T-helper 2 cell treated with Interferon-gamma antibody and Interleukin-4, amounts not matched to agents 100 ng/mL and 5 ng/mL, for 36 hours (primary cell): ENCODE measurements at regions not wholly inside any gene's neighbourhood (a gene's known extent, or its start where the extent isn't known, plus 50 kb on each side); places are given as distances from the start of the nearest gene placed in this dataset.

Experiments used
- intact Hi-C: fragments of 100-400 bp; cut with micrococcal nuclease; formaldehyde crosslinking; loops from one replicate; pipeline ENCODE4 v1.15.1; 2023

DNA sequence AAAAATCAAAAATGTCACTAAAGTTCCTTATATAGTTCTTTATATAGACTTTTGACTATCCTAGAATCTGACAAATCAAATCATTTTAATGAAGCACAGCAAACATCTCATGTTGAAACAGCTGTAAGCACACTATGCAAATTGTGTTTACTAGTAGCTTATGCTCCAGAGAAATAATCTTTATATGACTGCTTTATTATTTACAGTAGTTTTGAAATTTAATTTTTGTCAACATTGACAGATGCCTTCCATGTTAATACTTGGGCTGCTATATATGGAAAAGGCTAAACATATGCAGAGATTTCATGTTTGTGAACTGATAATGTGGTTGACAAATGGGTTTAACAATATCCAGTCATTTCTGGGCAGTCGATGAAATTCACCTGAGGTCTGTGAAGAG is 616.8 kb downstream of the TAFA4 start:
- intact Hi-C loops = no loop called here

DNA sequence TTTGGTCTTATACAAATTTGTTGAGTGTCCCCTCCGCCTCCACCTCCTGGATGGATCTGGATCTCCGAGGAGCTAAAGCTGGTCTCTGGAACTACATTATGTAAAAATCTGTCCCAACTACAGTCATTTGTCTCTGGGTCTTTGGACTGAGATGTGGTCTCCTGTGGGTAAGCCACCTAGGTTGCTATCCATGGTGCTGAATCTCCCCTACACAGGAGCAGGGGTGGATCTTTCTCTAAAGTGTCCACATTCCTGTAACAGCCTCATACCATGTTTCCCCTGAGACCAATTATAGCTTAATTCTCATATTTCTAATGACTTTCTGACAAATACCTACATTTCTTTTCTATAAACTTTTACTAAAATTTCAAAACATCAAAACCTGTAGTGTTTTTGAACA is 625.8 kb downstream of the TAFA4 start:
- intact Hi-C loops = no loop called here

DNA sequence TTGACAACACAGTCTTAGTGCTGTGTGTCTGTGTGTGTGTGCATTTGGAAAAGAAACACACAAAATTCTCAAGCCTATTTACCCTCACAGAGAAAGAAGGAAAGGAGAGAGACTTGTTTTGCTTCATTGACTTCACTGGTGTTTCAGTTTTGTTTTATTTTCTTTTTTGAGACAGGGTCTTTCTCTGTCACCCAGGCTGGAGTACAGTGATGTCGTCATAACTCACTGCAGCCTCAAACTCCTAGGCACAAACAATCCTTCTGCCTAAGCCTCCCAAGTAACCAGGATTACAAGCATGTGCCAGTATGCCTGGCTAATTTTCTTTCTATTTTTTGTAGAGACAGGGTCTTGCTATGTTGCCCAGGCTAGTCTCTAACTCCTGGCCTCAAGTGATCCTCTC is 636.9 kb downstream of the TAFA4 start:
- intact Hi-C loops = no loop called here

DNA sequence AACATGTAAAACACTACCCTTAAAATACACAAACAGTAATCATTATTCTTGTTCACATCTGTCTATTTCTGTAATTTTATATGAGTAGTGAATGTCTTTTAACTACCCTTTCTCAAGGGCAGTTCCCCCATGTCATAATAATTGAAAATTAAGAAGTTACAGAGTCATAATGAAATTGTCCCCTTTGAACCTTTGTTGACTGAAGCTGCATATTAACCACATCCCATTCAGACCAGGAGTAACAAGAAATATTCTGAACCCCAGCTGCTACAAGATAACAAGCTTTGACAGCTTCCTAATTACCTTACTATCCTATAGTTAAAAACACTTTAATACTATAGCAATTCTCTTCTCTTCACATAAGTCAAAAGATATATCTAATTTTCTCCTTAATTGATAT is 635.9 kb upstream of the SUCLG2 start:
- intact Hi-C loops = no loop called here

DNA sequence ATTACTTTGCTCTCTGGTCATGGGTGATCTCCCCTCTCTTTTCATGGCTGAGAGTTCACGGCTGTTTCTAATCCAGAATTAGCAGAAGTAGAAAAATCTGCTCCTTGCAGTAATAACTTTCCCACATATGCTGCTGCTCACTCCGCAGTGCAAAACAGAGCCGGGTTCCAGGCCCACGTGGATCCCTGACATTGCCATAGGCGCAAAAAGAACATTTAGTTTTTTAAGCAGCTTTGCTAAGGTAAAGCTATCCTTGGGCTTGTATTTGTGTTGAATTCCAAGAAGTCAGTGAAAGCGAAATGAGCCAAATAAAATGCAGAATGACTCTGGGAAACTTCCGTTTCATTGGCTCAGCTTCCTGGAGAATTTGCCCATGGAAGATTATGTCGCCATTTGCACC is 633.7 kb upstream of the SUCLG2 start:
- intact Hi-C loops = no loop called here

DNA sequence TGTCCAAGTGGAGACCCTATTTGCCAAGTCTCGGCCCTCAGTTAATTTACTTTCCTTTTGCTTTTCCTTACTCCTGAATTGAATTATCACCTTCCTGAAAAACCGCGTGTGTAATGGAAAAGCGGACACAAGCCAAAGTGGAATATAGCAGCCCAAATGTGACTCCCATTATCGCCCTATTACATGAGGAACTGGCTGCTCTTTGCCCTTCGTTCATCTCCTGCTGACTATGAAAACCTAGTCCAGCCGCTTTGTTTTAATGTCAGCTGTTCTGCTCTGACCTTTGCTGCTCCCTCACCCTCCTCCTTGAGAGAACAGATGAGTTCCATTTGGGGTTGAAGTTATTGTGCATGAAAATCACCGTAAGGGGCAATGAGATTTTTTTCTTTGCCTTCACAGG is 632.7 kb upstream of the SUCLG2 start:
- intact Hi-C loops = no loop called here

DNA sequence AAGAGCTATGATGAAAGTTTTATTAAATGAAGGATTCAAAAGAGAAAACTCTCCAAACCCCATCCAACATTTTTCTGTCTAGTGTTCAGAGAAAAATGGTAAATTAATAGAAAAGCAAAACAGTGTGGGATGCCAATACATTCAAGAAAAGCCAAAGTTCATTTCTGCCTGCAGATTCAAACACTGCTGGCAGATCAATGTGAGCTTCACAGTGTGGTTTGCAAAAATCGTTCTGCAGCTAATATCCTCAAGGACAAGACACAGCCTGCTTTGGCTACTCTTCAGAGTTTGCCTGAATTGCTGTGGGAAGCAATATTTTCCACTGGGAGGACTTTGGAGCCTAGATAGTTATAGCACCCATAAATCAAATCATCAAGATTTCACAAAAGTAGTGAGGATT is 619.9 kb upstream of the SUCLG2 start:
- intact Hi-C loops = no loop called here

DNA sequence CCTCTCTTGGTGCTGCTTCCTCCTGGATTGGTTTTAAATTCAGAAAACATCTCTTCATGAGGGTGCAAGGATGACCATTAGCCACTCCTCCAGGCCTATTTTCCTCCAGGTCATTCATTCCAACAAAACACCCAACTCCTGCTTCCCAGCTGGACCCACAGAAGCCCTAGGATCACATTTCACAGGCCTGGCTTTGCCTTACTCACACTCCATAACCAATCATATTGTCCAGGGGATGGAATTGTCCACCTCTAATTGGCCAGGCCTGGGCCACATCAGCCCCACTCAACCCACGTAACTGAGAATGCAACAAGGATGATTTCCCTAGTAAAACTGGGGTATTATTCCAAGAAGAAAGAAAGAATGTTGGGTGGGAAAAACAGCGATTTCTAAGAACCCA is 616.7 kb upstream of the SUCLG2 start:
- intact Hi-C loops = no loop called here

DNA sequence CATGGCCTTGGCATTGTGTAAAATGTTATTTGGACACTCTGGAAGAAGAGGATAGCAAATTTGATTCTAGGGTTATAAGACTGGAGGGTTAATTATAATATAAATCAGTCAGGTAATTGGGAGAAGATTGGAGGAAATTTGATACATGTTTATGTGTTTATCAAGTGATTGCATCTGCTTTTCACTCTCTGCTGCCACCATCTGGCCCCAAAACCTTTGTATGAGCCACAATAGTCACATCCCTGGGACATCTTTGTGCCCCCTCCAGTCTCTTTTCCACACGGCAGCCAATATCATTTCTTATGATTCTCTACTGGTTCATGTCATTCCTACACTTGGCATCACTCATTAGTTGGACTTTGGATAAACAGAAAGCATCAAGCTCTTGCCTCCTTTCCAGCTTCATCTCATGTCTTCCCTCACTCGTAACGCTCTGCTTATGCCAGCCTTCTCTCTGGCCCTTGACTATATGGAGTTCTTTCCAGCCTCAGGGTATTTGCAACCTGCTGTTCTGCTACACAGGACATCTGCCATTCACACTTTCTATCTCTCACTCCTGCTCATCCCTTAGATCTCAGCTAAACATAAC is 602.3 kb upstream of the SUCLG2 start:
- intact Hi-C loops = no loop called here

DNA sequence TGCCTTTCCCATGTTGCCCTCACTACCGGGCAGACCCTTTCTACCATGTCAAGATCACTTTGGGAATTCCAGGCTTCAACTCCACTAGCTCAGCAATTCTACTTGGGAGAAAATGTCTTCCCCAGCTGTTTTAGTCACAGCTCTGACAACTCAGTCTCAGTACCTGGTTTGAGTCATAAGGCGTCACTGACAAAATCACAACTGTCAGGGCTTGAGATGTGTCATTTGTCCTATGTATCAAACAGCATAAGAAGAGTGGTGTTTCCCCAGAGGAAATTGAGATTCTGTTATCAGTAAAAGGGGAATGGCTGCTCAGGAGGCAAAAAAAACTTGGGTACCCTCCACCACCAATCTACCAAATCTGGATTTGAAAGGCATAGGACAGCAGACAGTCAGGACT is 594.9 kb upstream of the SUCLG2 start:
- intact Hi-C loops = no loop called here

DNA sequence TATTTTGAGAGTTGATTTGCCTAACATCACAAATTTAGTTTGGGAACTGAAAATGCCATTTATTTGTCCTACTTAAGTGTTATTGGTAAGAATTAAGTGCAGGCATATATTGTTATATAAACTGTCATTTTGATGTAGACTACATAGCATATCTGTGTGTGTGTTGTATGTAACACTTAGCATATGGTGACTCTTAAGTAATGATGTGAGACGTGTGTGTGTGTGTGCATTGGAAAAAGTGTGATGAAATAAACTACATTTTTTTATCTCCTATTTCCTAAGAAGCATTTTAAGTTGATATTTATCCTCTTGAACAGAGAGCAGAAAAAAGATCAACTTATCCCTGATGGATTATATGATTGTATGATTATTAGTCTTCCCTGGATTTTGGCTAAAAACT is 588.2 kb upstream of the SUCLG2 start:
- intact Hi-C loops = no loop called here

DNA sequence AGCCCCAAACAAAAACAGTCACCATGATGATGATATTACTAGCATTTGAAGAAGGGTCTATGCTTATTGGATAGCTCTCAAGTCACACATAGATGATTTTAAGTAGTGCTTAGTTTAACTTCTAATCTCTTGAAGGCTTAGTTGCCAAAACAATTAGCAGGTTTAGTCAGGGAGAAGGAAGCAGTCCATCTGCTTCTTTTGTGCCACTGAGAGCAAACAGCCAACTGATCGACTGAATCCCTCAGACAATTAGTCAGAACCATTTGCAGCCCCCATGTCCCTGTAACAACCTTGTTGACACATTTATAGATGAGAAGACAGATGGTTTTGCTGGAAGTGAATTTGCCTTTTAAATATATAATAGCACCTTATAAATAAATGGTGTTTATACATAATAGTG is 585.1 kb upstream of the SUCLG2 start:
- intact Hi-C loops = no loop called here

DNA sequence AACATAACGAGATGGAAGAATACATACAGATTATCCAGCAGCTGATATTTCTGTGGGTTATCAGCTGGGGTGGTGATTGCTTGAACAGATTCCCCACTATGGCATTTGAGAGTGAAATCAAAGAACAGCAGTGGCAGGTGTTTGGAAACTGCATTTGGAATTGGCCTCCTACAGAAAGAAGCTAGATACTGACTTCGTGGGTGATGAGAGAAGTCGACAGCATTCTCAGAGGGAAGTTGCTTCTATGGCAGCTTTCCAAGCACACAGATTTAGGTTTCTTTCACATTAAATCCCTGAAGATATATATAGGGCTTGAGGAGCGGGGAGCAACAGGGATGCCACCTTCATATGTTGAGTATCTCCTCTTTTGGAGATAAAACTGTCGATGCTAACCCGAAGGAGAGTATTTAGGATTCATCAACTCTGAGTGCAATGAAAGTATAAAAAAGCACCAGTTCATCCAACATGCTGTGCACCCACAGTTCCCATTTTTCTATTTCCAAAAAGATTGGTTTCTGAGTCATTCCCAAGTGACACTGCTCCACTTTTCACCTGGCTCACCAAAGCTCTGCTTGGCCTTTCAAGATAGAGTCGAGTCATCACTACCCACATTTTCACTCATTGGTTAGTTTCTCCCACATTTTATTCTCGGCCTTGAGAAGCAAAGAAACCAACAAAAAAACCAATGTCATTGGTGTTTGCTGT is 579.8 kb upstream of the SUCLG2 start:
- intact Hi-C loops = no loop called here

DNA sequence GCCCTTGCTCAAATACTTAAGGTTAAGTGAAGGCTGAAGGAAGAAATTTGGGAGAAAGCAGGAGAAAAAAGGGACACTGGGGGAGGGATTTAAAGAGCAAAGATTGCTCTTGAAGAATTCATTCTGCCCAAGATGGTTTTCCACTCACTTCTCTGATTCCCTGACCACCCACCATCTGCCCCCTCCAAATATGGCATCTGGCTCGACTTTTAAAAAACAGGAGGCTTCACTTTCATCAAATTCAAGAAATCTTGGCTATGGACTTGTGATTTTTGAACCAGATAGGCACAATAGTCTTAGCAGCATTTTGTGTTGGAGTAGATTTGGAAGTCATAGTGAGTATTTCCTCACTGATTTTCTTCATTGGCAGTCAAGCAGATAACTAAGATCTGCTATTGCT is 574.4 kb upstream of the SUCLG2 start:
- intact Hi-C loops = no loop called here

DNA sequence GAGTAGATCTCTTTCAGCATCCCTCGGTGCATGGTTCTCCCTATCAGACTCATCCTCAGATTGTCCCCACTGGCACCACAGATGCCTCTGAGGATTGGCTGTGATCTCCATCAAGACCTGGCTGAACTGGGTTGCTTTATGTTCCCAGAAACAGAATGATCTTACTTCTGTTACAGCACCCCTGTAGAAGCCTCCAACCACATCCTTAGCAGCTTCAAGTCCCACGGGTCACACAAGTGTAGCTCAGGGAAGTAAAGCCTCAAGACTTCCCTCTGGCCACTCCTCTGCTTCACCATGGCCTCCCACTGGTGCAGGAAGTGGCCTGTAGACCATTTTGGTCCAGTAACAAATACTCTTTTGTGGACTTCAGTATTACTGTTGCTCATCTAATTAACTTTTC is 566.4 kb upstream of the SUCLG2 start:
- intact Hi-C loops = no loop called here

DNA sequence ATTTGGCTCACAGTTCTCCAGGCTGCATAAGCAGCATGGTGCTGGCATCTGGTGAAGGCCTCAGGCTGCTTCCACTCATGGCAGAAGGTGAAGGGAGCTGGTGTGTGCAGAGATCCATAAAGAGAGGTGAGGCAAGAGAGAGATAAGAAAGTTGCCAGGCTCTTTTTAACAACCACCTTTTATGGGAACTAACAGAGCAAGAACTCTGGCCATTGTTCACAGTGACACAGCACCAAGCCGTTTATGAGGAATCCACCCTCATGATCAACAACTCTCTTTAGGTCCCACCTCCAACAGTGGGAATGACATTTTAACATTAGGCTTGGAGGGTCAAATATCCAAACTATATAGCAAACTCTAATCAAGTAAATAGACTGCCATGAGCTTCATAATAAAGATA is 557.2 kb upstream of the SUCLG2 start:
- intact Hi-C loops = no loop called here

DNA sequence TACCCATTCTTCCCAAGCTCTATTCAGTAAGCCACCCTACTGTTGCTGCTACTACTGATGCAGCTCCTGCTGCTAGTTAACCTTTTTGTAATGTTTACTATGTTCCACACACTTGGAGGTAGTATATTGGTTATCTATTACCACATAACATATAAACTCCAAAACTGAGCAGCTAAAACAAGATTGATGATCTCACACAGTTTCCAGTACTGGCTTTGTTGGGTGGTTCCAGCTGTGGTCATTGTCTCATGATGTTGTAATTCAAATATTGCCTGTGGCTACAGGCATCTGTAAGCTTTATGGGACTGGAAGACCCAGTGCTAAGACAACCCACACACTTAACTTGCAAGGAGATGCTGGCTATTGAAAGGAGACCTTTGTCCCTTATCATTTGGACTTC is 556.2 kb upstream of the SUCLG2 start:
- intact Hi-C loops = no loop called here

DNA sequence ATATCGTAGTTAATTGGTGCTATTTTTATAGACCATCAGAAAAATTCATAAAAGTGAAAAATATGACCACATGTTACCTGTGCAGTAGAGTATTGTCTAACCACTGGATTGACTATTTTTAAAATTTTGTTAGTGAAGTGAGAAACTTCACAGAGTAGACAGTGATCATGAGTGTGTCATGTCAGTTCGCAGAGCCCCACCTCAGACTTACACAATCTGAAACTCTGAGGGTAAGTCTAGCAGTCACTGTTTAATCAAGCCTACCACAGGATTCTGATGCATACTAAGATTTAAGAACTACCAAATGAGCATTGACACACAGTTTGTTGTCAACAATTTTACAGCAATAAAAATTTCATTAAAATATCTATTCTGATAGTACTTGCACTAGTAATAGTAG is 552.9 kb upstream of the SUCLG2 start:
- intact Hi-C loops = no loop called here

DNA sequence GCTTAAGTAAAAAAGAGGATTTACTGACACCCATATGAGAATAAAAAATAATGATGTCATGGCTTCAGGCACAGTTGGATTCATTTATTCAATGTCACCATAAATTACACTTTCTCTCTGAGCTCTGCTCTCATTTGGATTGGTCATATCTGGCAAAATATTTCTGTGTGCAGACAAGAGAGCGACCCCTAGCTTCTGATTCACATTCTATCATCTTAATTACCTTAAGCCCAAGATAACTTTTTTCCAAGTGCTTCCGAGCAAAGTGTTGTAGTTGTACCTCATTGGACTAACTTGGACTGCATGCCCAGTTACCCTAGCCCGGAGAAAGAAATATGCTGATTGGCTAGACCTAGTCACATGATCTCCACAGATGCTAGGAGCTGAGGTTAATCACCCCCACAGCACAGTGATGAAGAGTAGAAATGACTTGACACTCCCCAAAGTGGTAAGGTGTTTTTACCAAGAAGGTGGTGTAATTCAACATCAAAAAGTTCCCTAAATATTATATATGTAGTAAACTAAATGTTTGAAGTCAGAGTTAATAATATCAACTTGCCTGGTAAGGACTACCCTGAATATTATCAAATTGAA is 552.2 kb upstream of the SUCLG2 start:
- intact Hi-C loops = no loop called here

DNA sequence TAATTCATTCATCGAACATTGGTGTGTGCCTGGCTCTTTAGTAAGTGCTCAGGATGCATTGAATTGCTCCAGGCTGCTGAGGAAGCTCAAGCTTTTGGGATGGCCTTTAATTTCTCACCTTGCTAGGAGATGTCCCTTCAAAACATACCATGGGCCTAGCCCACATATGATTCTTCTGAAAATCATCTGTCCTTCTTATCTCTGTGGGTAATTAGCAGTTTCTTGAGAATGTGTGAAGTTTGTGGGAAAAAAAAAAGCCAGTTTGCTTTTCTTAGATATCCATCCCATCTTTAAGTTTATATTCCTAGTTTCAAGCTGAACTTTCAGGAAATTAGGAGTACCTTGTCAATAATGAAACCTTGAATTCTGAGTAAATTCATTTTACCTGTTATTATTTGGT is 532.3 kb upstream of the SUCLG2 start:
- intact Hi-C loops = no loop called here

DNA sequence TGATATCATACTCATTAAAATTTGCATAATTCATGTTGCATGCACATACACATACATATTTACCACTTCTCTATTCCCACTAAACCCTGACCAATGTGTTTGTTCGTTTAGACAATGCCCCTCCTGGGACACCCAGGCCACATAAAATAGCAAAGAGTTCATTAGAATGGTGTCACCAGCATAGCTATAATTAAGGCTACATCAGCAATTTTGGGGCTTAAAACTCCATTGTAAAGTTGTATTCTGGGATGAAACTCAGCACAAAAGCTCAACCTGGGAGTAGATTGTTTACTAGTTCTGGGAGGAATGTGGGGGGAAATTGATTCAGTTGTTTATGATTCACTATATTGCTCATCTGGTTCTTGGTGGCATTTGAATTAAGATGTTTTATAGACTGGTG is 522.2 kb upstream of the SUCLG2 start:
- intact Hi-C loops = no loop called here

DNA sequence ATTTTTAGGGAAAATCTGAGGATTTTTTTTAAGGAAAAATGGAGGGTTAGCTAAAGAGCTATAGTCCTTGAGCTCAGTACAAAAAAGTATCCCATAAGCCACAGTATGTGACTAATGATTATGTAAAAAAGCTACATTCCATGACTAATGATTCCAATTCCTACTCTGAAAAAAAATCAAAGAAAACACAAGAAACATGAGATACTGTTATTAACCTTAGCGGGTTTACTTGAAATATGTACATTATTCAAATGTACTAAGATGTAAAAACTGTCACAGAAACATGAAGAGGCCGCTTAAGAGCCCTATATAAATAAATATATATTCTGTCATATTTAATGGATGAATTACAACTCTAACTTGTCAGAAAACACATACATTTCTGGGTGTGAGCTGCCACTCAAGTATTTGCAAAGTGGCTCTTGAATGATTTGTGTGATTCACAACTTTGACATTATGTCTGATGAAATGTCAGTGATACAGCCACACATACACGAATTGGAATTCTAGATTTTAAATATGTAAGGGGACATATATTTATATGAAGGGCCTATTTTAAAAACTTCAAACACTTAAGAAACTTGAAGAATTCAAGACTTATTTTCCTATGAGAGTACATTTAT is 518.7 kb upstream of the SUCLG2 start:
- intact Hi-C loops = no loop called here

DNA sequence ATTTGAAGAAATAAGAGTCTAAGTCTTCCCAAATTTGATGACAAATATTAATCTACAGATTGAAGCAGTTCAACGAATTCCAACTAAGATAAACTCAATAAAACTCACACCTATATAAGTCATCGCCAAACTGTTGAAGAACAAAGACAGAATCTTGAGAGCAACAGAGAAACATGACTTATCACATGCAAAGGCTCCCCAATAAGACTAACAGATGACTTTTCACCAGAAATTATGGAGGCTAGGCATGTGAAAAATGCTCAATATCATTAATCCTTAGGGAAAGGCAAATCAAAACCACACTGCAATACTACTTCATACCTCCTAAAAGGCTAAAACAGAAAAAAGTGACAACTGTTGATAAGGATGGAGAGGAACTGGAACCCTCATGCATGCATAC is 517.6 kb upstream of the SUCLG2 start:
- intact Hi-C loops = no loop called here
